ENCODE measurements at regions not wholly inside any gene's neighbourhood (a gene's known extent, or its start where the extent isn't known, plus 50 kb on each side); places are given as distances from the start of the nearest gene placed in this dataset.

GRCh38 chr6:163710532-163711470 is 296.3 kb downstream of the QKI start:
- no peaks in the 10 kb centered on the region for H3K4me1 ChIP-seq (ENCODE audit: insufficient read depth, low read length)
- H4K20me1 ChIP-seq (ENCODE audit: control insufficient read depth, insufficient read depth, insufficient read length) = no peaks in the 10 kb centered on the region
- H3K18ac ChIP-seq (ENCODE audit: insufficient read length, low read depth, low read length) = no peak overlapping the region
- Mint-ChIP-seq H3K9me3 (no peaks in the 10 kb centered on the region), H3K36me3 (ENCODE audit: insufficient read depth in 1 of 3, low read depth in 3 of 3) (no peaks in the 10 kb centered on the region), H3K4me3 (no peak overlapping the region), H3K27ac (no peak overlapping the region), H3K4me1 (peaks cover 4 to 6% of the 10 kb centered on the region in 2 experiments; a peak in 2 of 4 replicates), H3K27me3 (ENCODE audit: low read depth) (no peaks in the 10 kb centered on the region)
- no peak overlapping the region for H3K9ac ChIP-seq (ENCODE audit: extremely low read depth, insufficient read length, low read length)
- TF ChIP-seq CTCF (conservative IDR thresholded peaks at IDR 0.05) = no peak
- H2BK15ac ChIP-seq (ENCODE audit: low read depth, low read length) = no peak overlapping the region
- H3K27me3 ChIP-seq (ENCODE audit: insufficient read depth, low read length) = no peaks in the 10 kb centered on the region
- no CpG with 5 or more reads among the region's 13 CpGs for WGBS (ENCODE audit: extremely low coverage, insufficient read length, low lambda C conversion rate)
- H3K9me3 ChIP-seq (ENCODE audit: control insufficient read depth, low read depth, low read length) = no peaks in the 10 kb centered on the region
- no peaks in the 10 kb centered on the region for H3K79me2 ChIP-seq (ENCODE audit: insufficient read depth, low read length)
- no peak overlapping the region for H3K4me2 ChIP-seq (ENCODE audit: insufficient read depth, insufficient read length, low read length)
- H3K4ac ChIP-seq (ENCODE audit: low read depth, low read length) = no peak overlapping the region
- no peak overlapping the region for H3K27ac ChIP-seq (ENCODE audit: insufficient read length, low read depth, low read length)
- H2BK120ac ChIP-seq (ENCODE audit: low read depth, low read length, poor library complexity, severe bottlenecking) = no peak overlapping the region
- H4K8ac ChIP-seq (replicated peaks; ENCODE audit: insufficient read length, low read depth, low read length) = no peak overlapping the region
- H3K14ac ChIP-seq (ENCODE audit: insufficient read depth, low read length) = no peak overlapping the region
- no peak overlapping the region for H3K56ac ChIP-seq (ENCODE audit: insufficient read length, low read depth, low read length)
- no peak overlapping the region for H2AK5ac ChIP-seq (ENCODE audit: insufficient read length, low read length)
- no peaks in the 10 kb centered on the region for H3K79me1 ChIP-seq (ENCODE audit: insufficient read depth, low read depth, low read length, poor library complexity, severe bottlenecking)
- no peak overlapping the region for H4K5ac ChIP-seq (ENCODE audit: insufficient read length, low read depth, low read length)
- H3T11ph ChIP-seq (ENCODE audit: low read length) = no peak overlapping the region
- no peak overlapping the region for H3K23ac ChIP-seq (ENCODE audit: insufficient read length, low read depth, low read length)
- DNase-seq = no peak
- H2AFZ ChIP-seq (ENCODE audit: low read length) = no peak overlapping the region
- no peak overlapping the region for H2BK5ac ChIP-seq (ENCODE audit: insufficient read length, low read length)
- H2BK12ac ChIP-seq (ENCODE audit: insufficient read length, low read depth, low read length) = no peak overlapping the region
- no peak overlapping the region for H2BK20ac ChIP-seq (ENCODE audit: low read depth, low read length, poor library complexity, severe bottlenecking)
- H3K23me2 ChIP-seq (ENCODE audit: insufficient read length, low read depth, low read length, poor library complexity, severe bottlenecking) = no peaks in the 10 kb centered on the region
- H4K91ac ChIP-seq (ENCODE audit: insufficient read length, low read depth, low read length) = no peak overlapping the region

Data from H9 (cell line).